Stomach (tissue), 4 donors: ENCODE measurements at regions not wholly inside any gene's neighbourhood (a gene's known extent, or its start where the extent isn't known, plus 50 kb on each side); places are given as distances from the start of the nearest gene placed in this dataset.
A peak's percentile ranks its signal among the peaks of the same experiment; 100 is the strongest.

ENCODE experiments used
- EP300 ChIP-seq: sonication (generic); formaldehyde crosslinking; IDR thresholded peaks from one replicate; pipeline ENCODE4 v1.6.1; 2017; ENCODE audit warnings: antibody characterized with exemption
- TF ChIP-seq, protein P1 (sequence below), 7 experiments: fragments of 450-650 bp in 4 of 7; fragments of 200-600 bp in 3 of 7; sonication (generic) in 3 of 7; IDR thresholded peaks; one replicate each; pipeline ENCODE4 v1.5.1; 2016 to 2019; ENCODE audit warnings: antibody characterized with exemption in 7 of 7, control low read depth in 2 of 7, mild to moderate bottlenecking in 1 of 7

DNA sequence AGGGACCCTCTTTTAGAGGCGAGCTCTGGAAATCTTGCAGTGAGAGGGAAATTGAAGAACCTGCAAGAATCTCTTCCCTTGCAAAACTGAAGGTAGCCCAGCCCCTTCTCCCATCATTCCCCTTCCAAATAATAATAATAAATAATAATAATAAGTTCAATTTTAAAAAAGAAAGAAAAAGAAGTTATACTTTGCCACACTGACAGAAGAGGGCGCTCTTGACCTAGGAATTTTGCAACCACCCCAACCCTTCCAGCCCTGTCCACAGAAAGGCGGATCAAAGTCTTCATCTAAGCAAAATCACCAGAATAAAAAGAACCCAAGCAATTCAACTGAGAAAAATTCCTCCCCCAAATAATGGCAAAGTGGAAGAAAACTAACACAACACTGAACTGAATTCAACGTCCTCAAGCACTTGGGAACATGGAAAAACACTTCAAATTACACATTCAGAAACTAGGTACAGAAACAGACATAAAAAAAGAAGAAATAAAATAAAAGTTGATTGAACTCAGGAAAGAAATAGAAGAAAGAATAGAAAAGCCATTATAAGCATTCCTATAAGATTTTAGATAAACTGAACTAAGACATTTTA is 98.9 kb upstream of the GLS start:
- TF ChIP-seq, protein P1, sequence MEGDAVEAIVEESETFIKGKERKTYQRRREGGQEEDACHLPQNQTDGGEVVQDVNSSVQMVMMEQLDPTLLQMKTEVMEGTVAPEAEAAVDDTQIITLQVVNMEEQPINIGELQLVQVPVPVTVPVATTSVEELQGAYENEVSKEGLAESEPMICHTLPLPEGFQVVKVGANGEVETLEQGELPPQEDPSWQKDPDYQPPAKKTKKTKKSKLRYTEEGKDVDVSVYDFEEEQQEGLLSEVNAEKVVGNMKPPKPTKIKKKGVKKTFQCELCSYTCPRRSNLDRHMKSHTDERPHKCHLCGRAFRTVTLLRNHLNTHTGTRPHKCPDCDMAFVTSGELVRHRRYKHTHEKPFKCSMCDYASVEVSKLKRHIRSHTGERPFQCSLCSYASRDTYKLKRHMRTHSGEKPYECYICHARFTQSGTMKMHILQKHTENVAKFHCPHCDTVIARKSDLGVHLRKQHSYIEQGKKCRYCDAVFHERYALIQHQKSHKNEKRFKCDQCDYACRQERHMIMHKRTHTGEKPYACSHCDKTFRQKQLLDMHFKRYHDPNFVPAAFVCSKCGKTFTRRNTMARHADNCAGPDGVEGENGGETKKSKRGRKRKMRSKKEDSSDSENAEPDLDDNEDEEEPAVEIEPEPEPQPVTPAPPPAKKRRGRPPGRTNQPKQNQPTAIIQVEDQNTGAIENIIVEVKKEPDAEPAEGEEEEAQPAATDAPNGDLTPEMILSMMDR (IDR thresholded peaks at IDR 0.05), result peak in 5 of 7 experiments; percentile 31 to 59 (median 43)
- no peak for TF ChIP-seq EP300
